ENCODE measurements at regions not wholly inside any gene's neighbourhood (a gene's known extent, or its start where the extent isn't known, plus 50 kb on each side); places are given as distances from the start of the nearest gene placed in this dataset.

DNA sequence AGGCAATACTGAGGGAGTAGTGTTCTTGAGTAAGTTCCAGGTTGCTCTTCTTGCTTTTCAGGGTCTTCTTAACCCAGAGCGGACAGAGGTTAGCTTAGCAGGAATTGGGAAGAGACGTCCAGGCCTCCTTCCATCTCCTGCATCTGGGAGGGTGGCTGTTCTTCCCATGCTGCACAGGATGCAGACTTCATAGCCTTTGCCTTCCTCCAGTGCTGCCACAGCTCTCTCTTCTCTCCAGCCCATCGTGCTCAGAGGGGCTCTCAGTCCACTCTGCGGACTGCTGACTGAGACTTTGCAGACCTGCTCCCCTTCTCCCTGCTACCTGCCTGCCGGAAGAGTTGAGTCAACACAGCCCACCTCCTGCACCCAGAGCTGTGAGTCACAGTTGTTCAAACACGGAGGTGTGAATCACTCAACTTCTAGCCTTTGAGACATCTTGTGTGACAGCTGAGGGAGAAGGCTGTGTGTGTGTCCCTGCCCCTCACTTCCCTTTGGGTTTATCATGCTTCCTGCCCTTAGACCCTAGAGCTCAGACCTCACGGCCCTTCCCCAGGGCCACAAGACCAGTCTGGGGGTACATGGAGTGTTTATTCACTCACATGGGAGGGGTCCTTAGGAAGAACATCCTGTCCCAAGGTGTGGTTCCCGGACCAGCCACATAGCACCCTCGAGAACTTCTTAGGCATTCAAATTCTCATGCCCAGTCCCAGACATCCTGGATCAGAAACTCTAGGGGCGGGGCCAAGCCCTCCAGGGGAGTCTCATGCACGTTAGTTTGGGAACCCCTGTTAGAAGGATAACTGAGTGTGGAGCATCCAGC lies 158.3 kb upstream of the CACNA1E start:
- TF ChIP-seq, protein P1, sequence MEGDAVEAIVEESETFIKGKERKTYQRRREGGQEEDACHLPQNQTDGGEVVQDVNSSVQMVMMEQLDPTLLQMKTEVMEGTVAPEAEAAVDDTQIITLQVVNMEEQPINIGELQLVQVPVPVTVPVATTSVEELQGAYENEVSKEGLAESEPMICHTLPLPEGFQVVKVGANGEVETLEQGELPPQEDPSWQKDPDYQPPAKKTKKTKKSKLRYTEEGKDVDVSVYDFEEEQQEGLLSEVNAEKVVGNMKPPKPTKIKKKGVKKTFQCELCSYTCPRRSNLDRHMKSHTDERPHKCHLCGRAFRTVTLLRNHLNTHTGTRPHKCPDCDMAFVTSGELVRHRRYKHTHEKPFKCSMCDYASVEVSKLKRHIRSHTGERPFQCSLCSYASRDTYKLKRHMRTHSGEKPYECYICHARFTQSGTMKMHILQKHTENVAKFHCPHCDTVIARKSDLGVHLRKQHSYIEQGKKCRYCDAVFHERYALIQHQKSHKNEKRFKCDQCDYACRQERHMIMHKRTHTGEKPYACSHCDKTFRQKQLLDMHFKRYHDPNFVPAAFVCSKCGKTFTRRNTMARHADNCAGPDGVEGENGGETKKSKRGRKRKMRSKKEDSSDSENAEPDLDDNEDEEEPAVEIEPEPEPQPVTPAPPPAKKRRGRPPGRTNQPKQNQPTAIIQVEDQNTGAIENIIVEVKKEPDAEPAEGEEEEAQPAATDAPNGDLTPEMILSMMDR (conservative IDR thresholded peaks at IDR 0.05; ENCODE audit: low read length) = no peak
- no peak for TF ChIP-seq EZH2phosphoT487 (IDR thresholded peaks at IDR 0.05; ENCODE audit: borderline replicate concordance, low read depth, low read length)
